HG03097 (cell line): ENCODE measurements at regions not wholly inside any gene's neighbourhood (a gene's known extent, or its start where the extent isn't known, plus 50 kb on each side); places are given as distances from the start of the nearest gene placed in this dataset.
"Not testable (repeated sequence)": the region's sequence is repeated elsewhere in the genome, so short reads cannot be mapped to it uniquely, and the experiment has no call there.

Experiments
- ATAC-seq: cut with Tn5 transposase; IDR thresholded peaks from one replicate; pipeline ENCODE4 v1.9.1; 2021; ENCODE audit not compliant: unreplicated experiment, low FRiP score

DNA sequence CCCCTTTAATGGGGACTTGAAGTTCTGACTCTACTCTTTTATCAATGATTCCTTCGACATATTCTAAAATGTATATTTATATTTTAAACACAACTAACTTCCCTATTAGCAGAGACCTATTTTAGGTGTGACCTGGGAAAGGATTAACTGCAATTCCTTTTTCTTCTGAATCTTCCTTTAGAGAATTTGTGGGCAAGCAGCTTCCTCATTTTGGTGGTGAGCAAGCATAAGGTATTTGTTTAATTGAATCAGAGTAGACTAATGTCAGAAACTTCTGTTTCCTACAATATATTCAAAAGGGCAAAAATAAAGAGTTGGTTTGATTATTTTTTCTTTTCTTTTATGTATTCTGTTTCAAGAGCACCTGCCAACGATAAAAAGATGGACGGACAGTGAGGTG lies 237.0 kb downstream of the IKZF2 start:
- no peak for ATAC-seq

DNA sequence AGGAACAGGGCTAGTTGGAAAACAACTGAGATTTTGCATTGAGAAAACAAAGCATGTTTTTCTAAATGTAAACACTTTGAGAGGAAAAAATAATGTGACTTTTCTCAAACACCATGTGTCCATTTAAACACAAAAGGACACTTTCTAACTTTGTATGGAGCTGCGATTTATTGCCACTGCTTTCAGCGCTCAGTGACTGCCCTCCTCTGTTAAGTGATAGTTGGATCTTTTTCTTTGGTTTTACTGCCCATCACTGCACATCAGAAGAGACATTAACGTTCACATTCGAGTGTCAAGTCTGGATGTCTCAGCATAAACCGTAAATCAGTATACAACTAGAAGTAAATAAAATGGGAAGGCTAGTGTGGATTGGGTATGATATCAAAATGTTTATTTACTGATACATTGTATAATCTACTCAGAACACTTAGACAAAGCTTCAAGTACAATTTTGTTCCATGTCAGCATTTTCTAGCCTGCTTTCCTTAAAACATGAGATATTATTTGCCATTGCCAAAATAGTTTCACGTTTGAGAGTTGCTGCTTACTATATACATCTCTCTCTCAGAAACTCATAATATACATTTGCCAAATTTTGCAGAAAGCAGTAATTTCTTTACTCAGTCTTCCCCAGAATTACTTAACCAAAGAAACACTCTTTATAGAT lies 237.6 kb downstream of the IKZF2 start:
- ATAC-seq, result no peak

DNA sequence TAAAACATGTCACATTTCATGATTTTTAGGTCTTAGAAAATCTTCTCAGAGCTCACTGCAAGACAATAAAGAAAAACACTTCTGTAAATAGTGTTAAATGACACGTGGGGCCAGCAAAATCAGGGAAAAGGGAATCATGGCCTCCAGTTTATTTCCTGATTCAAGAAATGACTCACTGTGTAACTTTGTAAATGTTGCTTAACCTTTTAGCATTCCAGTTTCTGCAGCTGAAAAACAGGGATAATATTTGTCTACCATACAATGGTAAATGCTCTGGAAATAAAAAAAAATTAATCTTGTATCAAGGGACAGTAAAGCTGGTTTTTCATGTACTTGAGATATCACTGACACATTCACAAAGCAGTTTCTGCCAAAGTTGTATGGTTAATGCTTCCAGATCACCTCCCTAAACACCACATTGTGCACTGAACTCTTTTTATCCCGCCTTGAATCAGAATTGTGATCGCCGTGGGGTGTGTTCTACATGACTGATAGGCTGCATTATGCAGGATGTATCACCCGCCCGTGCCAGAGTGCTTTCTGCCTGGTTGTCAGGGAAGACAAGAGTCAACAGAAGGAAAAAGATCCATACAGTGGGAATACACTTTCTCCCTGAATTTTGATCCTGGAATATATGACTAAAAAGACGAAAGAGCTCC lies 238.8 kb downstream of the IKZF2 start:
- no peak for ATAC-seq

DNA sequence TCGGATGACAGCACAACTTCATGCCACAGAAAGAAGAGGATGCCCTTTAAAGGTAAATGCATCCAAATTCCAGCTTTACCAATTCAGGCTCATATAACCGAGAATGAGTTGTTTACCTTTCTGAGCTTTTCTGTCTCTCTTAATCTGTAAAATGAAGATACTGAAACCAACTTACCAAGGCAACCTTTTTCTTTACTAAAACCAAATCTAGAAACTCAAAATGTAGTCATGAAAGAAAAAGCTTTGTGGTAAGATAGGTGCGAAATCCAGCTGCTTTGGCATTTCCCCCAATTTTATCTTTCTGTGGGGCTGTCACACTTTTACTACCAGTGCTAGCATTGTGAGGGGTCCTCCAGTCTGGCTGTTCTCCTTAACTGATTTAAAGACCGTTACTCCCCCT lies 240.4 kb downstream of the IKZF2 start:
- no peak for ATAC-seq

DNA sequence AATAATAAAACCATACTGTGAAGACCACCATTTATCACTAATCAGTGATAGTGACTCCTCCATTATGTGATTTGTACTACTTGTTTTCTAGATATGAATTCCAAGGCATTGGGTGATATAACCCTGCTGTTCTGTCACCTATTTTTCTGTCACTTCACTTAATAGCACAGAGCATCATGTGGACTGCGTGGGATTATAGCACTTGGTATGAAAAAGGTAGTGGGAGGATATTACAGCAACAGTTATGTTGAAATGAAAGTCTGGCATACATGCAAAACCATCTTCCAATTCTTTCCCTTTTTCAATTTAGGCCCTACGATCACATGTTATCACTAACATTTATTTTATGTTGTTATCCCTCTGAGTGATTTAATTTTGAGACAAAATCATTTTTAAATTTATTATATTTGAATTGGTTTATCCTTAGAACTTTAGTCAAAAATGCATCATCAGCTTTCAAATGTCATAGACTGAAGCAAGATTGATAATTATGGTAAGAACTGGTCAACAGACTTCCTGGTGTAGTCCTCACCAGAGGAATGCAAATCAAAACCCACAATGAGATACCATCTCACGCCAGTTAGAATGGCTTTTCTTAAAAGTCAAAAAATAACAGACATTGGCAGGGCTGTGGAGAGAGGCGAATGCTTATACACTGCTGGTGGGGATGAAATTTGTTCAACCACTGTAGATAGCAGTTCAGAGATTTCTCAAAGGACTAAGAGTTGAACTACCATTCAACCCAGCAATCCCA lies 242.6 kb downstream of the IKZF2 start:
- no peak for ATAC-seq

DNA sequence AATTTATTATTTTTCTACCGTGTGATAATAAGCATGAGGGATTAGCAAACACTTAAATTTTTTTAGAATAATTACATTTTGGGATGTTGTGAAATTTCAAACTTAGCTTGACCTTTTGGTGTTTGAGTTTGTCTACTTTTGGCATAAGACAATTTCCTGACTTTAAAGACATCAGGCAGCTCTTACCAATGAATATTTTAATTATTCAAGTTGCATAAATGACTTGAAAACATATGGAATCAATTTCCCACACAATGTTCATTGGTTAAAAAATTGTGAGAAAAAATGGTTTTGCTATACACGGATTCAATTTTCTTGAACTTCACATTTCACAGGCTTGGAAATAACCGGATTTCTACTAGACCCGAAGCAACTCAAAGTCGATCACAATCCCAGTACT lies 243.4 kb downstream of the IKZF2 start:
- ATAC-seq, result no peak

DNA sequence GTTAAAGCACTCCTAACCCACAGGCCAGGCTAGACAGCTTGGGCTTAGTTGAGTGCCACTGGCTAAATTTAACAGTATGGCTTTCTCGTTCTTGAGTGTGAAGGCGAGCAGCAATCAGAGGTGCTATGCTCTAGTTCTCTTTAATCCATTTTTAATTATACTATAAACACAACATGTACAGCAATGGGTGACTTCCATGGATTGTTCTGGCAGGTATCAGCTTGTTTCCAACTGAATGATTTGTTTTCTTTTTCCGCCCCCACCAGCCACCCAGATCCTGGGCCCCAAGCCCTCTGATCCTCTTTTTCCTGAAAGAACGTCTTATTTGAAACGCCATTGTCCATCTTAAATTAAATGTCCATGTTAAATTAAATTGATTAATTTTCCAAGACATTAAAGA lies 244.8 kb downstream of the IKZF2 start:
- ATAC-seq, result no peak

DNA sequence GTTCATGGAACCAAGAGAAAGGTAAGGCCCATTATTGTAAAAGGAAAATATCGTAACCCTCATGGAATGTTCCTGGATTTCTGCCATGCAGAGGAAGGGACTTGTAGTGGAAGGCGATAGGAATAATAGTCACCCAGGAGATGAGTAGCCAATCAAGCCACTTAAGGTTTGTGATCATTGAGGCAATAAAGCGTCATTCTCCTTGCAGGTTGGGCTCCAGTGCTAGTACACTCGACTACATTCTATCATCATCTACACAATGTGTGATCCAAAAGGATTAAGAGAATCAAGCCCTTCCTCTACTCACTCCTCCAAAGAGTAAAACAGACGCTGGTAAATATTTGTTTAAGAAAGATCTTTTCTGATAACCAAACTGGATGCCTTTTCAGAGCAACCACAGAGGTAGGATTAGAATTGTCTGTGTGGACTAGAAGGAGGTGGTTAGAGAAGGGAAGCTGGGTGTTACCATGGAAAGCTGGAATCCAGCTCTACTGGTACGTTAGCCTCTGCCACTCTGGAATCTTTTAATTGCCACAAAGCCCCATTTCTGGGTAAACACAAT lies 245.7 kb downstream of the IKZF2 start:
- ATAC-seq, result no peak

DNA sequence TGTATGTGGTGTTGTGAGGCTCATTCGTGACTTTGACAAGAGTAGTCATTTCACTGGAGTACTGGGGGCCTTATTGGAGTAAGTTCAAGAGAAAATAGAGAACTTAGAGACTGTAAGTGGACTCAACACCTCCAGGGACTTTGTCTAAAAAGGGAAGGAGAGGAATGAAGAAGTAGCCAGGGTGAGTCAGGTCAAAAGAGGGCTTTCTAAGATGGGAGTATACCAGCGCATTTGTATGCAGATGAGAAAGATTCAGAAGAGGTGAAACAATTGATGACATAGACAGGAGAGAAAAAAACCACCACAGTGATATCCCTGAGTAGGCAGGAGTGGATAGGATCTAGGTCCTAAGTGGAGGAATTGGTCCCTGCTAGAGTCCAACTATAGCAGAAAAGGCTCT lies 246.8 kb downstream of the IKZF2 start:
- no peak for ATAC-seq

DNA sequence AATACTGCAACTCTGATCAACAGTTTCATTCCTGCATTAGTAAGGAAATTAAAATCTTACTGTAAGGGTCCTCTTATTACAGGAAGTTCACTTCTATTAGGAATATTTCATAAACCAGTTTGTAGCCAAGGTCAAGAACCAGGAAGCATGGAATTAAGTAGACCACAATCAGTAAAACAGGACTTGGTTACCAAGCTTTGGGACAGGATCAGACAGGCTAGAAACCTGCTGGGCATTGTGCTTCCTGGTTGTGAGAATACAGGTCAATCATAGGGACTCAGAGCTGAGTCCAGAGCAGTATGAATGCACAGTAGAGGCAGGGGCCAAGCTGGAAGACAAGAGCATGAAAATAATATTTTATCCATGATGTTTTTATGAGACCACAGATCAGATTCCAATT lies 248.0 kb downstream of the IKZF2 start:
- ATAC-seq, result no peak

DNA sequence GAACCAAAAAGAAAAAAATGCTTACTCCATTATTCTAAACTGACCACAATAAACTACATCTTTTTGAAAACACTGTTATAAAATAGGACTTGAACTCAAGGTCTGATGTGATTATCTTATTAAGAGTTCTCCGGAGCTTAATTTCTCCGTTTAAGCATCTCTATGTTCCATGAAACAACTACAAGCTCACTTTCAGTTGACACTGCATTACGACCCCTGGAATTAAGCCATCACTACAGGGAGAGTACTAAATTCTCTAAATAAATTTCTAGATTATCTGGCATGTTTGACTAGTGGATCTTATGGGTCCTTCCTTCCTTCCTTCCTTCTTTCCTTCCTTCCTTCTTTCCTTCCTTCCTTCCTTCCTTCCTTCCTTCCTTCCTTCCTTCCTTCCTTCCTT lies 249.0 kb downstream of the IKZF2 start:
- ATAC-seq, result no peak

DNA sequence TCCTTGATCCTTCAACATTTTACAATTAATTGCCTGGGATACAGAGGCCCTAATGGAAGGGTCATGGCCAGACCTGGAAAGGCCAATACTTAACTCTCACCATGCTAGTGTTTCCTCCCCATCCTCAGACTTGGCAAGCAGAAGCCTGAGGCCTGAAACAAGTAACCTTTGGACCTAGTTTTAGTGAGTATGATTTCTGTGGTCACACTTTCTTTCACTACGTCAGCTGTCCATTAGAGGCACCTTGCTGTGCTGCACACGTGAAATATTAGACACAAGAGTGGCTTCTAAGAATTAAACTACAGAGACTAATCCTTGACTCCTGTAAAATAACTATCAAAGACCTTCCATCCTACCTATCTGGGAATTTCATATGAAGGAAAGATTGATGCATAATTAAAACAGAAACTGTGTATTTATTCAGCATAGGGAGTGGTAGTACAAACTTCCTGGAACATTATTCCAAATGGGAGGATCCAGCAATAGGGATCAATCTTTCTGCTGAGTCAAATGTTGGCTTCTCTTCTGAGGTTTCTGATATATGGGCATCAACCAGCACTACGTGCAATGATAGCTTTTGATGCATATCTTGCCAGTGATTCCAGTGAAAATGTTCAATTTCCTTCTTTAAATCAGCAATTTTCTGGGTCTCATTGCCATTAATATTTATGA lies 249.7 kb downstream of the IKZF2 start:
- ATAC-seq, result no peak

DNA sequence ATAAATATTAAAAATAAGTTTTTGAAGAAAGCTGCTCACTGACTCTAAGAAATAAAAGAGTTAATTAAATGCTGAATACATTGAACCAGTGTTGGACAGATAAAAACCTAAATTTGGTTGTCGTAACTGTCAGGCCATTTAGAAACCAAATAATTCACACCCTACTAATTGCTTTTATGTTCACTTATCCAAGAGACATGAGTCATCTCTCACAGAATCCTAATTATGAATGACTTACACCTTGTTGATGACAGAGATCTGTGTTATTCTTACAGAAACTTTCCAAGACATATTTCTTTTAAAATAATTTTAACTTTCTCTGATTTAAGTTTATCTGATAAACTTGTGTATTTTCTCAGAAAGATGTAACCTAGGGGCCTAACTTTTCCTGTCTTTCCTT lies 250.7 kb downstream of the IKZF2 start:
- ATAC-seq, result no peak

DNA sequence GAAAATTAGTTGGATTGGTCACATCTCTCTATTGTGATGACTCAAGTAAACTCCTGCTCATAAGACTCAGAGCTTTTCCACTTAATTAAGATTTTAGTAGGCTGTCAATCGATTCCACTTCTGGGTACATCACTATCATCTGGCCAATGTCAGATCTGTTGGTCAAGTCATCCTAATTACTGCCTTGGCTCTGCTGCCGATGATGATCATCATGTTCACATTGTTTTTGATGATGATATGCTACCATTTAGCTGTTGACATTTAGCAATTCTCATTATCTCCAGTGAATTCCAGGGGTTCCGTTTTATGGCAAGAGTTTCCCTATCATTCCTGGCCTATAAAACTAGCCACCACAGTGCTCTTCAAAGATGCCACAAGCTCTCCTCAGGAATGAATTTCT lies 253.4 kb downstream of the IKZF2 start:
- ATAC-seq, result no peak

DNA sequence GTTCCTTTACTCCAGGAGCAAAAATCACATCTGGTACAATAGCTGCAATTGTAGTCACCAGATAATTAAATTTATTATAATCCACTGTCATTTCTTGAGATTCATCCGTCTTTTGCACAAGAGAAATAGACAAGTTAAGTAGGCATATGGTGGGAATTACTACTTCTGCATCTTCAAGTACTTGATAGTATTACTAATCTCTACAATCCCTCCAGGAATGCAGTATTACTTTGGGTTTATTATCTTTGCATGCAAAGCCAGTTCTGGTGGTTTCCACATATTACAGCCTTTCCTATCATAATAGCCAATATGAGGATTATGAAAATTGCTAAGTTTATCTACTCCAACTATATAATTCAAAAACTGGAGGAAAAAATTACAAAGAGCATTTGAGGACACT lies 254.1 kb downstream of the IKZF2 start:
- no peak for ATAC-seq

DNA sequence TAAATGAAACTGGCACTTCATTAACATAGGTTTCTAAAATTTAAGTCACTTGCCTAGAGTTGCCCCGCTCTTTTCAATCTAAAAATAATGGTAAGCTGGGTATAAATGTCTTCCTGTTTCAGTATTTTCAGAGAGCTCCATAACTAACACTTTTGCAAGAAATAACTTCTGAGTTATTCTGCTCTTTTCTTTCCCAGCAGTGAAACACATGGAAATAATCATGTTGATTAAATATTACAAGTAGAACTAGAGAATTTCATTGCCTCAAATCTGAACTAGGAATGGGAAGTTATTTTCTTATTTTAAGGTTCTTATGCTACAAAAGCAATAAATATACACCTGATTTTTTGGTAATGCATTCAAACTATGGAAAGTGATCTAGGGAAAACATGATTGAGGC lies 257.4 kb downstream of the IKZF2 start:
- ATAC-seq, result no peak

DNA sequence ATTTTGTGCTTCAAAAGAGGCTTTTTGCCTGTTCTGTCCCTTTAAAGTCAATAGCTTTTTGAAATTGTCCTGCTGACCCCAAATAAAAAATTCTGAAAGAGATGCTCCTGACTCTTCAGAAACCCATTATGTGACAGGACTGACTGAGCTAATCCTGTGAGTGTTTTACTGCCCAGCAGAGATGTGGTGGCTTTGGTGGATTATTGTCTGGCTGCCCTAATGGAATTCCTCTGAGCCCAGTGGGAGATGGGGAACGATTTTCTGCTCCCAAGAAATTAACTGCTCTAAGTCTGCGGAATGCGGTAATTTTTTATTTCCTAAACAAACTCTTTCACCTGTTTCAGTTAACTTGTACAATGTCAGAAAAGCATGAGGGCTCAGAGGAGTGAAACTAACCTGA lies 258.2 kb downstream of the IKZF2 start:
- no peak for ATAC-seq

DNA sequence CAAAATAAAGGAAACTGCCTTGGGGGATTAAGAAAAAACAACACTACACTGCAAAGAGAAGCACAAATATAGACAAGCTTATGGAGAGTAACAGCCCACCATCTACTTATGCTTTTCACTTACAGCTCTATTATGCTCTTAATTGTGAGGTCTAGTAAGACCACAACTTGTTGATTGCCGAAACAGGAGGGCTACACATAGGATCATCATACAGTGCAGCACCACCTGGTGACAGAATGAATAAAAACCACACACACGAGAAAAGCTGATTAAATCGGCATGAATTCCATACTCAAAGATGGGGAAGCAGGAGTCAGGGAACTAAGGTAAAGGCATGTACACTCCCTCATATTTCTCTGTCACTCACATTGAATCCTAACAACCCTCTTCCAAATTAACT lies 259.2 kb downstream of the IKZF2 start:
- ATAC-seq, result no peak

DNA sequence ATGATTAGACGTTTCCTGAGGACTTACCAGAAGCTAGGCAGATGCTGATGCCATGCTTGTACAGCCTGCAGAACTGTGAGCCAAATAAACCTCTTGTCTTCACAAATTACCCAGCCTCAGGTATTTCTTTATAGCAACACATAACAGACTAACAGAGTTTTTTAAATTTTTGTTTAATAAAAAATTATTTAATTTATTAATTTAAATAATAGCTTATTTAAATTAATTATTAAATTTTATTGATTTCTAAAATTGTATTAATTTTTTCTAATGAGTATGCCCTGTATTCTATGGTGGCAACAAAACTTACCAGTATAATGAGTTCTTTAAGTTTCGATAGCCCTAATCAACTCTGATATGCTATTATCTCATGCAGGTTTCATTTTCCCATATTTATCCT lies 259.8 kb downstream of the IKZF2 start:
- no peak for ATAC-seq

DNA sequence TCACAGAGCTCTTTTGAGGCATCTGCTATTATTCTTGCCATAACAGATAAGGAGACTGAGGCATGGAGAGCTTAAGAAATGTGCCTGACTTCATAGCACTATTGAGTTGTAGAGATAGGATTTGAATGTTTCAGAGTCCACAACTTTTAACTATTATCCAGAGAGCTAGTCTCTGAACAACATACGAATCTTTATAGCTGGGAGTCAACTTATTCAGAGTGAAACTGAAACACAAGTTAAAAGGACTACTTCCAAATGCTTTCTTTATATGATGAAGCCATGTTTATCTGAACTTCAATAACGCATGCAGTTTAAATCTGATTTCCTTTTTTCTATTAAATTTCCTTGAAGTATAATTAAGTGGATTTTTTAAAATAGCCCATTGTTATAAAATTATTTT lies 268.8 kb downstream of the IKZF2 start:
- no peak for ATAC-seq

DNA sequence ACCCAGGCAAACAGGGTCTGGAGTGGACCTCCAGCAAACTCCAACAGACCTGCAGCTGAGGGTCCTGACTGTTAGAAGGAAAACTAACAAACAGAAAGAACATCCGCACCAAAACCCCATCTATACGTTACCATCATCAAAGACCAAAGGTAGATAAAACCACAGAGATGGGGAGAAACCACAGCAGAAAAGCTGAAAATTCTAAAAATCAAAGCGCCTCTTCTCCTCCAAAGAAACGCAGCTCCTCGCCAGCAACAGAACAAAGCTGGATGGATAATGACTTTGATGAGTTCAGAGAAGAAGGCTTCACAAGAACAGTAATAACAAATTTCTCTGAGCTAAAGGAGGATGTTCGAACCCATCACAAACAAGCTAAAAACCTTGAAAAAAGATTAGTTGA lies 274.9 kb downstream of the IKZF2 start:
- ATAC-seq, result not testable (repeated sequence)
